GM21737 (cell line): ENCODE measurements at regions not wholly inside any gene's neighbourhood (a gene's known extent, or its start where the extent isn't known, plus 50 kb on each side); places are given as distances from the start of the nearest gene placed in this dataset.
"Not testable (repeated sequence)": the region's sequence is repeated elsewhere in the genome, so short reads cannot be mapped to it uniquely, and the experiment has no call there.

Source experiments
- ATAC-seq: cut with Tn5 transposase; IDR thresholded peaks from one replicate; pipeline ENCODE4 v1.9.1; 2021; ENCODE audit warnings: mild to moderate bottlenecking, moderate library complexity; ENCODE audit not compliant: unreplicated experiment

- no peak for ATAC-seq
These were observed 305.3 kb upstream of the RGS17 start for GRCh38 chr6:153436351-153436750.

- ATAC-seq, result no peak
These were observed 304.7 kb upstream of the RGS17 start for GRCh38 chr6:153435787-153436186.

- ATAC-seq, result no peak
These were observed 294.5 kb upstream of the RGS17 start for GRCh38 chr6:153425536-153425935.

GRCh38 chr6:153424719-153425400 lies 293.8 kb upstream of the RGS17 start:
- no peak for ATAC-seq

- no peak for ATAC-seq
These were observed 281.4 kb upstream of the RGS17 start for GRCh38 chr6:153412519-153412918.

- ATAC-seq, result no peak
These were observed 280.1 kb upstream of the RGS17 start for GRCh38 chr6:153411070-153411648.

- ATAC-seq, result no peak
These were observed 274.8 kb upstream of the RGS17 start for GRCh38 chr6:153405931-153406330.

- ATAC-seq, result no peak
These were observed 270.7 kb upstream of the RGS17 start for GRCh38 chr6:153401751-153402150.

- ATAC-seq, result no peak
These were observed 261.1 kb upstream of the RGS17 start for GRCh38 chr6:153392156-153392555.

- no peak for ATAC-seq
These were observed 242.8 kb upstream of the RGS17 start for GRCh38 chr6:153373869-153374268.

- no peak for ATAC-seq
These were observed 237.0 kb upstream of the RGS17 start for GRCh38 chr6:153368131-153368530.

GRCh38 chr6:153367021-153367420 lies 235.9 kb upstream of the RGS17 start:
- no peak for ATAC-seq

- ATAC-seq, result no peak
These were observed 226.3 kb upstream of the RGS17 start for GRCh38 chr6:153357391-153357790.

GRCh38 chr6:153340568-153340967 lies 209.5 kb upstream of the RGS17 start:
- ATAC-seq, result no peak

- ATAC-seq, result no peak
These were observed 203.0 kb upstream of the RGS17 start for GRCh38 chr6:153334121-153334520.

- ATAC-seq, result not testable (repeated sequence)
These were observed 200.1 kb upstream of the RGS17 start for GRCh38 chr6:153331221-153331620.

- ATAC-seq, result no peak
These were observed 197.1 kb upstream of the RGS17 start for GRCh38 chr6:153328194-153328593.

GRCh38 chr6:153325661-153326060 lies 194.6 kb upstream of the RGS17 start:
- ATAC-seq, result no peak

- ATAC-seq, result peak; percentile 72
These were observed 181.6 kb upstream of the RGS17 start for GRCh38 chr6:153312634-153313033.

- no peak for ATAC-seq
These were observed 178.6 kb upstream of the RGS17 start for GRCh38 chr6:153309651-153310050.

GRCh38 chr6:153302133-153302532 lies 171.1 kb upstream of the RGS17 start:
- ATAC-seq, result no peak

- ATAC-seq, result no peak
These were observed 170.5 kb upstream of the RGS17 start for GRCh38 chr6:153301602-153302001.

GRCh38 chr6:153282456-153282855 lies 151.4 kb upstream of the RGS17 start:
- not testable (repeated sequence) for ATAC-seq
